ENCODE measurements at regions not wholly inside any gene's neighbourhood (a gene's known extent, or its start where the extent isn't known, plus 50 kb on each side); places are given as distances from the start of the nearest gene placed in this dataset.

- Mint-ChIP-seq H3K4me3 (ENCODE audit: unreplicated experiment) (no peak overlapping the region), H3K9me3 (ENCODE audit: unreplicated experiment) (no peaks in the 10 kb centered on the region), H3K27ac (ENCODE audit: unreplicated experiment) (no peak overlapping the region), H3K36me3 (ENCODE audit: low read depth, unreplicated experiment) (no peaks in the 10 kb centered on the region), H3K4me1 (ENCODE audit: unreplicated experiment) (no peaks in the 10 kb centered on the region), H3K27me3 (ENCODE audit: unreplicated experiment) (no peaks in the 10 kb centered on the region)
- TF ChIP-seq CTCF (IDR thresholded peaks at IDR 0.05; ENCODE audit: unreplicated experiment) = no peak
- DNase-seq (ENCODE audit: low spot score) = no peak
Observed at GRCh38 chr17:13940858-13941665, 128.2 kb upstream of the COX10 start.

GRCh38 chr17:13941781-13942180, 127.5 kb upstream of the COX10 start:
- TF ChIP-seq CTCF (IDR thresholded peaks at IDR 0.05; ENCODE audit: unreplicated experiment) = no peak
- H3K4me3 Mint-ChIP-seq (ENCODE audit: unreplicated experiment) = no peak overlapping the region

GRCh38 chr17:13943909-13944308, 125.4 kb upstream of the COX10 start:
- H3K4me3 Mint-ChIP-seq (ENCODE audit: unreplicated experiment) = no peak overlapping the region
- H3K9me3 Mint-ChIP-seq (ENCODE audit: unreplicated experiment) = no peaks in the 10 kb centered on the region
- H3K4me1 Mint-ChIP-seq (ENCODE audit: unreplicated experiment) = no peaks in the 10 kb centered on the region
- no peak for TF ChIP-seq CTCF (IDR thresholded peaks at IDR 0.05; ENCODE audit: unreplicated experiment)
- no peak overlapping the region for H3K27ac Mint-ChIP-seq (ENCODE audit: unreplicated experiment)
- H3K36me3 Mint-ChIP-seq (ENCODE audit: low read depth, unreplicated experiment) = no peaks in the 10 kb centered on the region
- H3K27me3 Mint-ChIP-seq (ENCODE audit: unreplicated experiment) = no peaks in the 10 kb centered on the region
- no peak for DNase-seq (ENCODE audit: low spot score)

More at GRCh38 chr17:13941781-13942180, 127.5 kb upstream of the COX10 start:
- H3K4me1 Mint-ChIP-seq (ENCODE audit: unreplicated experiment) = no peaks in the 10 kb centered on the region
- no peaks in the 10 kb centered on the region for H3K27me3 Mint-ChIP-seq (ENCODE audit: unreplicated experiment)
- DNase-seq (ENCODE audit: low spot score) = no peak
- H3K9me3 Mint-ChIP-seq (ENCODE audit: unreplicated experiment) = no peaks in the 10 kb centered on the region
- no peaks in the 10 kb centered on the region for H3K36me3 Mint-ChIP-seq (ENCODE audit: low read depth, unreplicated experiment)
- no peak overlapping the region for H3K27ac Mint-ChIP-seq (ENCODE audit: unreplicated experiment)

- Mint-ChIP-seq H3K9me3 (ENCODE audit: unreplicated experiment) (no peaks in the 10 kb centered on the region), H3K4me3 (ENCODE audit: unreplicated experiment) (no peak overlapping the region), H3K27me3 (ENCODE audit: unreplicated experiment) (no peaks in the 10 kb centered on the region), H3K4me1 (ENCODE audit: unreplicated experiment) (peaks cover 8% of the 10 kb centered on the region), H3K27ac (ENCODE audit: unreplicated experiment) (no peak overlapping the region), H3K36me3 (ENCODE audit: low read depth, unreplicated experiment) (no peaks in the 10 kb centered on the region)
- no peak for TF ChIP-seq CTCF (IDR thresholded peaks at IDR 0.05; ENCODE audit: unreplicated experiment)
- no peak for DNase-seq (ENCODE audit: low spot score)
Observed at GRCh38 chr17:13947499-13947898, 121.8 kb upstream of the COX10 start.

GRCh38 chr17:13952009-13952750, 117.1 kb upstream of the COX10 start:
- H3K27ac Mint-ChIP-seq (ENCODE audit: unreplicated experiment) = no peak overlapping the region
- TF ChIP-seq CTCF (IDR thresholded peaks at IDR 0.05; ENCODE audit: unreplicated experiment) = no peak

More at GRCh38 chr17:13952009-13952750, 117.1 kb upstream of the COX10 start:
- Mint-ChIP-seq H3K9me3 (ENCODE audit: unreplicated experiment) (no peaks in the 10 kb centered on the region), H3K27me3 (ENCODE audit: unreplicated experiment) (no peaks in the 10 kb centered on the region), H3K4me3 (ENCODE audit: unreplicated experiment) (no peak overlapping the region), H3K4me1 (ENCODE audit: unreplicated experiment) (peaks cover 8% of the 10 kb centered on the region), H3K36me3 (ENCODE audit: low read depth, unreplicated experiment) (no peaks in the 10 kb centered on the region)
- no peak for DNase-seq (ENCODE audit: low spot score)
